ENCODE measurements at regions not wholly inside any gene's neighbourhood (a gene's known extent, or its start where the extent isn't known, plus 50 kb on each side); places are given as distances from the start of the nearest gene placed in this dataset.
"Not testable (repeated sequence)": the region's sequence is repeated elsewhere in the genome, so short reads cannot be mapped to it uniquely, and the experiment has no call there.

GRCh38 chr2:129393816-129394215, 585.6 kb upstream of the RAB6C start:
- no peaks in the 10 kb centered on the region for H3K9me3 ChIP-seq (ENCODE audit: control insufficient read depth, low read length)
- WGBS, 2 experiments, result 70 to 77% methylated on average over 2 of the region's 2 CpGs
- H3K4me3 ChIP-seq (ENCODE audit: insufficient read depth, low read depth, low read length), result no peak overlapping the region
- H3K27ac ChIP-seq (ENCODE audit: insufficient read depth, low read depth, low read length, poor library complexity, severe bottlenecking), result no peak overlapping the region
- H3K4me1 ChIP-seq (ENCODE audit: control insufficient read depth, insufficient read depth, low read length), result no peaks in the 10 kb centered on the region
- H3K36me3 ChIP-seq (ENCODE audit: control insufficient read depth, insufficient read depth, low read length), result no peaks in the 10 kb centered on the region
- H3K27me3 ChIP-seq (ENCODE audit: control insufficient read depth, insufficient read depth, low read length, poor library complexity, severe bottlenecking), result no peaks in the 10 kb centered on the region

- no peaks in the 10 kb centered on the region for H3K27me3 ChIP-seq (ENCODE audit: control insufficient read depth, insufficient read depth, low read length, poor library complexity, severe bottlenecking)
- WGBS, 2 experiments, result 69 to 72% methylated on average over 3 of the region's 3 CpGs
- H3K27ac ChIP-seq (ENCODE audit: insufficient read depth, low read depth, low read length, poor library complexity, severe bottlenecking), result no peak overlapping the region
- no peaks in the 10 kb centered on the region for H3K4me1 ChIP-seq (ENCODE audit: control insufficient read depth, insufficient read depth, low read length)
- H3K36me3 ChIP-seq (ENCODE audit: control insufficient read depth, insufficient read depth, low read length), result no peaks in the 10 kb centered on the region
- no peaks in the 10 kb centered on the region for H3K9me3 ChIP-seq (ENCODE audit: control insufficient read depth, low read length)
- no peak overlapping the region for H3K4me3 ChIP-seq (ENCODE audit: insufficient read depth, low read depth, low read length)
Observed at GRCh38 chr2:129396980-129397599, 582.4 kb upstream of the RAB6C start.

- no peaks in the 10 kb centered on the region for H3K9me3 ChIP-seq (ENCODE audit: control insufficient read depth, low read length)
- H3K4me3 ChIP-seq (ENCODE audit: insufficient read depth, low read depth, low read length), result no peak overlapping the region
- 75 to 82% methylated on average over 7 of the region's 7 CpGs for WGBS, 2 experiments
Observed at GRCh38 chr2:129400826-129401225, 578.6 kb upstream of the RAB6C start.

GRCh38 chr2:129402076-129402475, 577.4 kb upstream of the RAB6C start:
- Histone ChIP-seq H3K27me3 (ENCODE audit: control insufficient read depth, insufficient read depth, low read length, poor library complexity, severe bottlenecking) (no peaks in the 10 kb centered on the region), H3K36me3 (ENCODE audit: control insufficient read depth, insufficient read depth, low read length) (no peaks in the 10 kb centered on the region)

More at GRCh38 chr2:129400826-129401225, 578.6 kb upstream of the RAB6C start:
- Histone ChIP-seq H3K27ac (ENCODE audit: insufficient read depth, low read depth, low read length, poor library complexity, severe bottlenecking) (no peak overlapping the region), H3K4me1 (ENCODE audit: control insufficient read depth, insufficient read depth, low read length) (no peaks in the 10 kb centered on the region), H3K27me3 (ENCODE audit: control insufficient read depth, insufficient read depth, low read length, poor library complexity, severe bottlenecking) (no peaks in the 10 kb centered on the region), H3K36me3 (ENCODE audit: control insufficient read depth, insufficient read depth, low read length) (no peaks in the 10 kb centered on the region)

GRCh38 chr2:129404000-129404685, 575.3 kb upstream of the RAB6C start:
- WGBS, 2 experiments, result 60 to 90% methylated on average over 1 to 2 of the region's 2 CpGs
- no peaks in the 10 kb centered on the region for H3K4me1 ChIP-seq (ENCODE audit: control insufficient read depth, insufficient read depth, low read length)
- H3K36me3 ChIP-seq (ENCODE audit: control insufficient read depth, insufficient read depth, low read length), result no peaks in the 10 kb centered on the region
- H3K9me3 ChIP-seq (ENCODE audit: control insufficient read depth, low read length), result no peaks in the 10 kb centered on the region
- H3K27me3 ChIP-seq (ENCODE audit: control insufficient read depth, insufficient read depth, low read length, poor library complexity, severe bottlenecking), result no peaks in the 10 kb centered on the region
- no peak overlapping the region for H3K4me3 ChIP-seq (ENCODE audit: insufficient read depth, low read depth, low read length)
- H3K27ac ChIP-seq (ENCODE audit: insufficient read depth, low read depth, low read length, poor library complexity, severe bottlenecking), result no peak overlapping the region

More at GRCh38 chr2:129402076-129402475, 577.4 kb upstream of the RAB6C start:
- no peak overlapping the region for H3K27ac ChIP-seq (ENCODE audit: insufficient read depth, low read depth, low read length, poor library complexity, severe bottlenecking)
- no peaks in the 10 kb centered on the region for H3K9me3 ChIP-seq (ENCODE audit: control insufficient read depth, low read length)
- WGBS, 2 experiments, result 90 to 94% methylated on average over 2 of the region's 2 CpGs
- H3K4me1 ChIP-seq (ENCODE audit: control insufficient read depth, insufficient read depth, low read length), result no peaks in the 10 kb centered on the region
- no peak overlapping the region for H3K4me3 ChIP-seq (ENCODE audit: insufficient read depth, low read depth, low read length)

- WGBS, 2 experiments, result 93 to 100% methylated on average over 1 of the region's 1 CpG
- Histone ChIP-seq H3K4me3 (ENCODE audit: insufficient read depth, low read depth, low read length) (no peak overlapping the region), H3K9me3 (ENCODE audit: control insufficient read depth, low read length) (no peaks in the 10 kb centered on the region), H3K4me1 (ENCODE audit: control insufficient read depth, insufficient read depth, low read length) (no peaks in the 10 kb centered on the region), H3K36me3 (ENCODE audit: control insufficient read depth, insufficient read depth, low read length) (no peaks in the 10 kb centered on the region), H3K27me3 (ENCODE audit: control insufficient read depth, insufficient read depth, low read length, poor library complexity, severe bottlenecking) (no peaks in the 10 kb centered on the region), H3K27ac (ENCODE audit: insufficient read depth, low read depth, low read length, poor library complexity, severe bottlenecking) (no peak overlapping the region)
Observed at GRCh38 chr2:129408570-129408969, 570.9 kb upstream of the RAB6C start.

GRCh38 chr2:129417041-129417440, 562.4 kb upstream of the RAB6C start:
- H3K36me3 ChIP-seq (ENCODE audit: control insufficient read depth, insufficient read depth, low read length); H3K27me3 ChIP-seq (ENCODE audit: control insufficient read depth, insufficient read depth, low read length, poor library complexity, severe bottlenecking); H3K4me3 ChIP-seq (ENCODE audit: insufficient read depth, low read depth, low read length); H3K27ac ChIP-seq (ENCODE audit: insufficient read depth, low read depth, low read length, poor library complexity, severe bottlenecking); H3K4me1 ChIP-seq (ENCODE audit: control insufficient read depth, insufficient read depth, low read length); H3K9me3 ChIP-seq (ENCODE audit: control insufficient read depth, low read length): not testable (repeated sequence)
- 91 to 95% methylated on average over 13 to 20 of the region's 24 CpGs for WGBS, 2 experiments

GRCh38 chr2:129422028-129422427, 557.4 kb upstream of the RAB6C start:
- 75% methylated on average over 1 of the region's 1 CpG; no CpG with 5 or more reads in 1 of the 2 experiments for WGBS, 2 experiments
- Histone ChIP-seq H3K9me3 (ENCODE audit: control insufficient read depth, low read length) (no peaks in the 10 kb centered on the region), H3K36me3 (ENCODE audit: control insufficient read depth, insufficient read depth, low read length) (no peaks in the 10 kb centered on the region), H3K4me3 (ENCODE audit: insufficient read depth, low read depth, low read length) (no peak overlapping the region), H3K27ac (ENCODE audit: insufficient read depth, low read depth, low read length, poor library complexity, severe bottlenecking) (no peak overlapping the region), H3K4me1 (ENCODE audit: control insufficient read depth, insufficient read depth, low read length) (no peaks in the 10 kb centered on the region), H3K27me3 (ENCODE audit: control insufficient read depth, insufficient read depth, low read length, poor library complexity, severe bottlenecking) (no peaks in the 10 kb centered on the region)

- Histone ChIP-seq H3K27ac (ENCODE audit: insufficient read depth, low read depth, low read length, poor library complexity, severe bottlenecking) (no peak overlapping the region), H3K4me3 (ENCODE audit: insufficient read depth, low read depth, low read length) (no peak overlapping the region), H3K27me3 (ENCODE audit: control insufficient read depth, insufficient read depth, low read length, poor library complexity, severe bottlenecking) (no peaks in the 10 kb centered on the region), H3K4me1 (ENCODE audit: control insufficient read depth, insufficient read depth, low read length) (no peaks in the 10 kb centered on the region), H3K36me3 (ENCODE audit: control insufficient read depth, insufficient read depth, low read length) (no peaks in the 10 kb centered on the region), H3K9me3 (ENCODE audit: control insufficient read depth, low read length) (no peaks in the 10 kb centered on the region)
- 84 to 89% methylated on average over 10 of the region's 10 CpGs for WGBS, 2 experiments
Observed at GRCh38 chr2:129428086-129428660, 551.3 kb upstream of the RAB6C start.

- Histone ChIP-seq H3K4me3 (ENCODE audit: insufficient read depth, low read depth, low read length) (no peak overlapping the region), H3K4me1 (ENCODE audit: control insufficient read depth, insufficient read depth, low read length) (no peaks in the 10 kb centered on the region), H3K27ac (ENCODE audit: insufficient read depth, low read depth, low read length, poor library complexity, severe bottlenecking) (no peak overlapping the region), H3K36me3 (ENCODE audit: control insufficient read depth, insufficient read depth, low read length) (no peaks in the 10 kb centered on the region), H3K9me3 (ENCODE audit: control insufficient read depth, low read length) (no peaks in the 10 kb centered on the region), H3K27me3 (ENCODE audit: control insufficient read depth, insufficient read depth, low read length, poor library complexity, severe bottlenecking) (no peaks in the 10 kb centered on the region)
- 79 to 89% methylated on average over 7 of the region's 7 CpGs for WGBS, 2 experiments
Observed at GRCh38 chr2:129430911-129431310, 548.6 kb upstream of the RAB6C start.
